ENCODE measurements at regions not wholly inside any gene's neighbourhood (a gene's known extent, or its start where the extent isn't known, plus 50 kb on each side); places are given as distances from the start of the nearest gene placed in this dataset.

GRCh38 chr18:51480407-51481261 lies 283.2 kb upstream of the MEX3C start:
- no peak for ATAC-seq

DNA sequence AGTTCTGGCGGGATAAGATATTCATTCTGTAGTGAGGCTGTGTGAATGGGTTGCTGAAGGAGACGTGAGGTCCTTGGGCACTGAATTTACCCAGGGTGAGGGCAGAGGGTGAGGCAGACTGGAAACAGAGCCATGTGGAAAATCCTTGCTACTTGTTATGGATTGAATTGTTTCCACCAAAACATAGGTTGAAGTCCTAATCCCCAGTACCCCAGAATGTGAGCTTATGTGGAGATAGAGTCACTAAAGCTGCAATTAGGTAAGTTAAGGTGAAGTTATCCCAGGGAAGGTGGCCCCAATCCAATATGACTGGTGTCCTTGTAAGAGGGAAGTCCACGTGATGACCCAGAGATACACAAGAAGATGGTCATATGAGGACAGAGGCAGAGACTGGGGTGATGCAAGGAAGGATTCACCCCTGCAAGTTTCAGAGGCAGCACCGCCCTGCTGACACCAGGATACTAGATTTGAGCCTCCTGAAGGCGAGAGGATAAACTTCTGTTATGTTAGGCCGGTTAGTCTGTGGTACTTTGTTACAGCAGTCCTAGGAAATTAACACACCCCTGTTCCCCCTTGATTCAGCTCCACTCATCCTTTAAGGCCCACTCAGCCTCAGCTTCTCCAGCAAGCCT lies 289.4 kb upstream of the MEX3C start:
- ATAC-seq = no peak
- TF ChIP-seq CREB5 (CRISPR knock-in tag; IDR thresholded peaks at IDR 0.05; ENCODE audit: low read depth) = no peak
- TF ChIP-seq, protein P1, sequence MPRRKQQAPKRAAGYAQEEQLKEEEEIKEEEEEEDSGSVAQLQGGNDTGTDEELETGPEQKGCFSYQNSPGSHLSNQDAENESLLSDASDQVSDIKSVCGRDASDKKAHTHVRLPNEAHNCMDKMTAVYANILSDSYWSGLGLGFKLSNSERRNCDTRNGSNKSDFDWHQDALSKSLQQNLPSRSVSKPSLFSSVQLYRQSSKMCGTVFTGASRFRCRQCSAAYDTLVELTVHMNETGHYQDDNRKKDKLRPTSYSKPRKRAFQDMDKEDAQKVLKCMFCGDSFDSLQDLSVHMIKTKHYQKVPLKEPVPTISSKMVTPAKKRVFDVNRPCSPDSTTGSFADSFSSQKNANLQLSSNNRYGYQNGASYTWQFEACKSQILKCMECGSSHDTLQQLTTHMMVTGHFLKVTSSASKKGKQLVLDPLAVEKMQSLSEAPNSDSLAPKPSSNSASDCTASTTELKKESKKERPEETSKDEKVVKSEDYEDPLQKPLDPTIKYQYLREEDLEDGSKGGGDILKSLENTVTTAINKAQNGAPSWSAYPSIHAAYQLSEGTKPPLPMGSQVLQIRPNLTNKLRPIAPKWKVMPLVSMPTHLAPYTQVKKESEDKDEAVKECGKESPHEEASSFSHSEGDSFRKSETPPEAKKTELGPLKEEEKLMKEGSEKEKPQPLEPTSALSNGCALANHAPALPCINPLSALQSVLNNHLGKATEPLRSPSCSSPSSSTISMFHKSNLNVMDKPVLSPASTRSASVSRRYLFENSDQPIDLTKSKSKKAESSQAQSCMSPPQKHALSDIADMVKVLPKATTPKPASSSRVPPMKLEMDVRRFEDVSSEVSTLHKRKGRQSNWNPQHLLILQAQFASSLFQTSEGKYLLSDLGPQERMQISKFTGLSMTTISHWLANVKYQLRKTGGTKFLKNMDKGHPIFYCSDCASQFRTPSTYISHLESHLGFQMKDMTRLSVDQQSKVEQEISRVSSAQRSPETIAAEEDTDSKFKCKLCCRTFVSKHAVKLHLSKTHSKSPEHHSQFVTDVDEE (CRISPR knock-in tag; IDR thresholded peaks at IDR 0.05) = no peak
- no peak for TF ChIP-seq POU6F1 (CRISPR knock-in tag; IDR thresholded peaks at IDR 0.05; ENCODE audit: borderline replicate concordance, low read depth)
- no peak for TF ChIP-seq RARB (CRISPR knock-in tag; IDR thresholded peaks at IDR 0.05)
- TF ChIP-seq GLIS3 (CRISPR knock-in tag; IDR thresholded peaks at IDR 0.05) = no peak
- TF ChIP-seq OSR1 (CRISPR knock-in tag; IDR thresholded peaks at IDR 0.05) = no peak
- no peak for TF ChIP-seq ISL1 (CRISPR knock-in tag; IDR thresholded peaks at IDR 0.05)
- no peak for TF ChIP-seq SNAI2 (CRISPR knock-in tag; IDR thresholded peaks at IDR 0.05)
- TF ChIP-seq ESRRG (CRISPR knock-in tag; IDR thresholded peaks at IDR 0.05) = no peak

More at GRCh38 chr18:51480407-51481261, 283.2 kb upstream of the MEX3C start:
- no peak for TF ChIP-seq BACH2 (CRISPR knock-in tag; IDR thresholded peaks at IDR 0.05; ENCODE audit: borderline replicate concordance)
- no peak for TF ChIP-seq RARB (CRISPR knock-in tag; IDR thresholded peaks at IDR 0.05)
- TF ChIP-seq ZFP3 (CRISPR knock-in tag; IDR thresholded peaks at IDR 0.05) = no peak
- no peak for TF ChIP-seq ZFP30 (CRISPR knock-in tag; IDR thresholded peaks at IDR 0.05)
- TF ChIP-seq ARNTL (CRISPR knock-in tag; IDR thresholded peaks at IDR 0.05; ENCODE audit: borderline replicate concordance, low read depth) = no peak
- TF ChIP-seq, protein P2, sequence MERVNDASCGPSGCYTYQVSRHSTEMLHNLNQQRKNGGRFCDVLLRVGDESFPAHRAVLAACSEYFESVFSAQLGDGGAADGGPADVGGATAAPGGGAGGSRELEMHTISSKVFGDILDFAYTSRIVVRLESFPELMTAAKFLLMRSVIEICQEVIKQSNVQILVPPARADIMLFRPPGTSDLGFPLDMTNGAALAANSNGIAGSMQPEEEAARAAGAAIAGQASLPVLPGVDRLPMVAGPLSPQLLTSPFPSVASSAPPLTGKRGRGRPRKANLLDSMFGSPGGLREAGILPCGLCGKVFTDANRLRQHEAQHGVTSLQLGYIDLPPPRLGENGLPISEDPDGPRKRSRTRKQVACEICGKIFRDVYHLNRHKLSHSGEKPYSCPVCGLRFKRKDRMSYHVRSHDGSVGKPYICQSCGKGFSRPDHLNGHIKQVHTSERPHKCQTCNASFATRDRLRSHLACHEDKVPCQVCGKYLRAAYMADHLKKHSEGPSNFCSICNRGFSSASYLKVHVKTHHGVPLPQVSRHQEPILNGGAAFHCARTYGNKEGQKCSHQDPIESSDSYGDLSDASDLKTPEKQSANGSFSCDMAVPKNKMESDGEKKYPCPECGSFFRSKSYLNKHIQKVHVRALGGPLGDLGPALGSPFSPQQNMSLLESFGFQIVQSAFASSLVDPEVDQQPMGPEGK (CRISPR knock-in tag; IDR thresholded peaks at IDR 0.05; ENCODE audit: borderline replicate concordance) = no peak
- TF ChIP-seq TOX (CRISPR knock-in tag; IDR thresholded peaks at IDR 0.05; ENCODE audit: borderline replicate concordance) = no peak
- TF ChIP-seq, protein P1 (CRISPR knock-in tag; IDR thresholded peaks at IDR 0.05) = no peak
- no peak for TF ChIP-seq POU6F1 (CRISPR knock-in tag; IDR thresholded peaks at IDR 0.05; ENCODE audit: borderline replicate concordance, low read depth)
- no peak for TF ChIP-seq CREB5 (CRISPR knock-in tag; IDR thresholded peaks at IDR 0.05; ENCODE audit: low read depth)

Data from SK-N-SH treated with all-trans-retinoic acid at 6 μM for 48 hours (cell line).